OCI-M1 (cell line): ENCODE measurements at regions not wholly inside any gene's neighbourhood (a gene's known extent, or its start where the extent isn't known, plus 50 kb on each side); places are given as distances from the start of the nearest gene placed in this dataset.
A peak's percentile ranks its signal among the peaks of the same experiment; 100 is the strongest.
"Not testable (repeated sequence)": the region's sequence is repeated elsewhere in the genome, so short reads cannot be mapped to it uniquely, and the experiment has no call there.

Experiments
- DNase-seq: peaks from one replicate; lab custom pipeline; 2025; lab: John Stamatoyannopoulos, UW

GRCh38 chr6:4677011-4677750, 99.0 kb upstream of the CDYL start:
- DNase-seq: no peak

DNA sequence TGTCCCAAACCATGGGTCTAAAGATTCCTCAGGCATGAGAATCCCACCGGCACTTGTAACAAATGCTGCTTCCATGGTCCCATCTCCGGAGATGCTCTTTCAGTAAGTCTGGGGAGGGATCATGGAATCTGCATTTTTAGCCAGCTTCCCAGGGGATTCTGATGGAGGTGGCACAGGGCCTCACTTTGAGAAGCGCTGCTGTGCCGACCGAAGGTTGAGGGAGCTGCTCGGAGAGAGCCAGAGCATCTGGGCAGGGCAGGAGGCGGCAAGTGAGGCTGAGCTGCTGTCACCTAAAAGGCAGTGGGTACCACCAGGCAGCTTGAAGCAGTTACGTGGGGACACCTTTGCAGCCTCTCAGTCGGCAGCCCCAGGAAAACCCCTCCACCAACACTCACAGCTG, 100.2 kb upstream of the CDYL start:
- DNase-seq: no peak

GRCh38 chr6:4675121-4675520, 101.1 kb upstream of the CDYL start:
- DNase-seq: no peak

DNA sequence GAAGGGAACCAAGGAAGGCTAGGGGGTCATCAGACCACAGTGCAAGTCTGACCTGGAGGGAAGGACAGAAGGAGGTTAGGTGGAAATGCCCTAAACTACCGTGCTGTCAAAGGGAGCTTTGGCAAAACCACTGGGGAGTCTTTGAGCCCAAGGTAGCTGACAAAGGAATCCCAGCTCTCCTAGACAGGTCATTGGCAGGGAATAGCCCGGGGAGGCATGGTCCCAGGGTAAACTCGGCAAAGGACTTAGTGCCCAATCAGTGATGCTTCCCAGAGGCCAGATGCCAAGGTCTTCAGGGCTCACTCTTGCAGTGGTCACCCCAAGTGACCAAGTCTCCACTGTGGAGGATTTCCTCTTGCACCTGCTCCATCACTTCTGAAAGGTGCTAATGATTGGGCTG, 102.3 kb upstream of the CDYL start:
- no peak for DNase-seq

- DNase-seq: no peak
Observed at GRCh38 chr6:4672772-4673171, 103.4 kb upstream of the CDYL start.

DNA sequence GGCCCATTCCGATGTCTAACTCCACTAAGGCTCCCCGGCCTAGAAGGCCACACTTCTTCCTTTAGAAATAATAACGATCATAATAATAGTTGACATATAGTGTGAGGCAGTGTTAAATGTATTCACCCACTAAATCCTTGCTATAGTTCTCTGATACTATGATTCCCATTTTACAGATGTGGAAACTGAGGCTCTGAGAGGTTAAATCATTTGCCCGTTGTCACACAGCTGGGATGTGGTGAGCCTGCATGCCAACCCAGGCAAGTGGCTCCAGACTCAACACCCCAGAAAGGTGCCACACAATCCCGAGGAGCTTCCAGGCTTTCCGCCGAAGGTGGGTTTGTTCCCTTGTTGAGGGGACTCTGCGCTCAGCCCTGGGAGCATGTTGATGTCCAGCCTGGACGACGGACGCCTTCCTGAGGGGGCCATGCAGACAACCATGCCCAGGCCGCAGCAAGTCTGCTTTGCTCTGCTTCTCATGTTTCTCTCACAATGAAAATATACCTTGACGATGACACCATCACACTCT, 104.6 kb upstream of the CDYL start:
- DNase-seq: no peak

DNA sequence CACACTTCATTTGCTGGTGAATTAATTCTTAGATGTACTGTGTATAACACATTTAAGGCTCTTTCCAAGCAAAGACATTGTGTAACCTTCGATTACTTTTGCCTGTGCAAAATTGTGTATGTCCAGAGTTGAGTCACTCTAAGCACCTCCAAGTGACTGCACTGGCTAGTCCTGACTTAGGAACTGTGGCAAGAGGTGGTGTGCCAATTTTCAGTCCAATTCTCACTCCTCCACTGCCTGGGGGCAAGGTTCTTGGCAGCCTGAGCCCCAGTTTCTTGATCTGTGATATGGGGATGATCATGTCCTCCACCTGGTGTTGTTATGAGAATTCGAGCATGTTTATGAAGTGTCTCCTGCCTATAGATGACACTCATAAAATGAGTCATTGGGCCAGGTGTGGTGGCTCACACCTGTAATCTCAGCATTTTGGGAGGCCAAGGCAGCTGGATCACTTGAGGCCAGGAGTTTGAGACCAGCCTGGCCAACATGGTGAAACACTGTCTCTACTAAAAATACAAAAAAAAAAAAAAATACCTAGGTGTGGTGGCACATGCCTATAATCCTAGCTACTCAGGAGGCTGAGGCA, 105.3 kb upstream of the CDYL start:
- no peak for DNase-seq

DNA sequence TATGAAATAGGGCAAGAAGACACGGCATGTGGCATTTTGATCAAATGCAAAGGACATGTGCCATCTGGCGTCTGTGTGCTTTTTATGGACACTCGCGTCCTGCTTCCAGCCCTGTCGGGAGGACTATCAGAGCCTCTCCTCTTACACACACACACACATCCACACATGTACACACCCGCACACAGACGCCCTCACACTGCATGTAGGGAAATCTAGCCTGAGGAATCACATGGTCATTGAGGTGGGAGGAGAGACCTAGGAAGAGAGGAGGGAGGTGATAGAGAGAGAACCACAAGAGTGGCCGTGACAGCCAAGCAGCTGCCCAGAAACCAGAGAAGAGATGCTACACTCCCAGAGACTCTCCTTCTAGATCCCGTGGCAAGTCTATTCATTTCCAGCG, 105.9 kb upstream of the CDYL start:
- DNase-seq: no peak

GRCh38 chr6:4668271-4669179, 107.7 kb upstream of the CDYL start:
- DNase-seq: no peak

DNA sequence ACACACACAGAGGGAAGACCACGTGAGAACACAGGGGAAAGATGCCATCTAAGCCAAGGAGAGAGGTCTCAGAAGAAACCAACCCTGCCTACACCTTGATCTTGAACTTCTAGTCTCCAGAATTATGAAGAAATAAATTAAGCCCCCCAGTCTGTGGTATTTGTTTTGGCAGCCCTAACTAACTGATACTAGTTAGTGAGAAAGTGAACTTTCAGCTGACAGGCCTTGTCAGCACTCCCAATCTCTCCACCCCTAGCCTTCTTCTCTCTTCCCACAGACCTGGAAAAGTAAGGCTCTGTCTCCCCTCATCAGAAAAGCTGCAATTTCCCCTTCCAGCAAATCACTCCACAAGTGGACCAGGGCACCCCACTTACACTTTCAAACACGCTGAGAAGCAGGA, 108.6 kb upstream of the CDYL start:
- peak; percentile 22 for DNase-seq

DNA sequence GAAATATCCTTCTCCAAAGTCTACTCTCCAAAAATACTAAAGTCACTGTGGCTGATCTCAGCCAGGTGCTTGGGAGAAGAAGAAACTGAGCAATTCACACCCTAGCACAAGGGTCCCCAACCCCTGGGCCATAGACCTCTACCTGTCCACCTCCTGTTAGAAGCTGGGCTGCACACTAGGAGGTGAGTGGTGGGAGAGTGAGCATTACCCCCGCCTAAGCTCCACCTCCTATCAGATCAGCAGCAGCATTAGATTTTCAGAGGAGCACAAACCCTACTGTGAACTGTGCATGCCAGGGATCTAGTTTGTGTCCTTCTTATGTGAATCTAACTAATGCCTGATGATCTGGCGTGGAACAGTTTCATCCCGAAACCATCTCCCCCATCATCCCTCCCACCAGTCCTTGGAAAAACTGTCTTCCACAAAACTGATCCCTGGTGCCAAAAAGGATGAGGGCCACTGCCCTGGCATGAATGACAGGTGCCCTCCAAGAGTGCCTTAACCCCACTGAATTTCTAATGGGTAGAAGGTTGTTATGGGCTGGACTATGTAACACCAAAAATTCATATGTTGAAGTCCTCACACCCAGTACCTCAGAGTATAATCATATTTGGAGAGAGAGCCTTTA, 109.2 kb upstream of the CDYL start:
- no peak for DNase-seq

- DNase-seq: no peak
Observed at GRCh38 chr6:4665489-4666417, 110.5 kb upstream of the CDYL start.

- no peak for DNase-seq
Observed at GRCh38 chr6:4664911-4665310, 111.3 kb upstream of the CDYL start.

GRCh38 chr6:4664117-4664626, 112.0 kb upstream of the CDYL start:
- no peak for DNase-seq

GRCh38 chr6:4662886-4663285, 113.3 kb upstream of the CDYL start:
- no peak for DNase-seq

- no peak for DNase-seq
Observed at GRCh38 chr6:4661391-4661790, 114.8 kb upstream of the CDYL start.

- DNase-seq: no peak
Observed at GRCh38 chr6:4660377-4661321, 115.6 kb upstream of the CDYL start.

DNA sequence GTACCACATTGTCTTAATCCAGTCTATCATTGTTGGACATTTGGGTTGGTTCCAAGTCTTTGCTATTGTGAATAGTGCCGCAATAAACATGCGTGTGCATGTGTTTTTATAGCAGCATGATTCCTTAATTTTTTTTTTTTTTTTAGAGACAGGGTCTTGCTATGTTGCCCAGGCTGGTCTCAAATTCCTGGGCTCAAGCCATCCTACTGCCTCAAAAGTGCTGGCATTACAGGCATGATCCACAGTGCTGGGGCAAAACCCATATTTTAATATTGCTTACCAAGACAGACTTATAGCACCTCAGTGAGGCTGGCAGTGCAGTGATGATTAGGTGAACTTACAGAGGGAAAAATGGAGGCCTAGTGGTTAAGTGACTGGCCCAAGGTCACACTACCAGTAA, 116.5 kb upstream of the CDYL start:
- DNase-seq: not testable (repeated sequence)

GRCh38 chr6:4658486-4658885, 117.7 kb upstream of the CDYL start:
- DNase-seq: no peak

DNA sequence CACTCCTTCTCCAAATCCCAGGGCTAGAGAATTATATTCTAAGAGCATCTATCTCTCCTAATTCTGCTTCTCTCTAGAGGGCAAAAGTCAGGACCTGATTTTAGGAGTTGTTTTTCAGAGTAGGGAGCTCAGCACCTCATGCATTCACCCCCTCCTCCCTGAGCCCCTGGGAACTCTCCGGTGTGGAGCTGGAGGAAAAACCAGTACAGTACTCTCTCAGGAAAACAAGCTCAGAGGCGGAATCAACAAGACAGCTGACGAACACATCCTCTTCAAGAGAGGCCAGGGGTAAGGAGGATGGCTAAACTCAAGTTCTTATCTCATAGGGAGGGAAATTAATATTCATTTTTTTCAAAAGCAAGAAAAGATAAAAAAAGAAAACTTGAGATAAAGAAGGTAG, 120.1 kb upstream of the CDYL start:
- DNase-seq: no peak
